Activated naive CD4-positive, alpha-beta T cell treated with anti-CD3 and anti-CD28 coated beads for 36 hours (primary cell): ENCODE measurements at regions not wholly inside any gene's neighbourhood (a gene's known extent, or its start where the extent isn't known, plus 50 kb on each side); places are given as distances from the start of the nearest gene placed in this dataset.
"Not testable (repeated sequence)": the region's sequence is repeated elsewhere in the genome, so short reads cannot be mapped to it uniquely, and the experiment has no call there.

Experiments
- CTCF ChIA-PET: fragments of 350-600 bp; sonication (Branson Sonifier 250); formaldehyde crosslinking; loops from one replicate; lab custom pipeline; 2021; ENCODE audit warnings: antibody characterized with exemption; lab: Charles Lee
- DNase-seq: peaks from one replicate; pipeline ENCODE4 v3.0.0-alpha.2; 2020
- H3K27ac Mint-ChIP-seq: one replicate; pipeline ENCODE4 v1.8.0; 2021; ENCODE audit warnings: mild to moderate bottlenecking, mixed read lengths
- H3K27me3 Mint-ChIP-seq: one replicate; pipeline ENCODE4 v1.8.0; 2021; ENCODE audit warnings: low read depth, mixed read lengths
- H3K36me3 Mint-ChIP-seq: one replicate; pipeline ENCODE4 v1.8.0; 2021; ENCODE audit warnings: low read depth, mixed read lengths
- H3K4me1 Mint-ChIP-seq: one replicate; pipeline ENCODE4 v1.8.0; 2021; ENCODE audit warnings: low read depth, mixed read lengths
- H3K4me3 Mint-ChIP-seq: one replicate; pipeline ENCODE4 v1.8.0; 2021; ENCODE audit warnings: mild to moderate bottlenecking, moderate library complexity, mixed read lengths
- H3K9me3 Mint-ChIP-seq: one replicate; pipeline ENCODE4 v1.8.0; 2021; ENCODE audit warnings: mixed read lengths
- intact Hi-C: fragments of 100-400 bp; cut with micrococcal nuclease; formaldehyde crosslinking; loops from one replicate; pipeline ENCODE4 v1.15.1; 2023

DNA sequence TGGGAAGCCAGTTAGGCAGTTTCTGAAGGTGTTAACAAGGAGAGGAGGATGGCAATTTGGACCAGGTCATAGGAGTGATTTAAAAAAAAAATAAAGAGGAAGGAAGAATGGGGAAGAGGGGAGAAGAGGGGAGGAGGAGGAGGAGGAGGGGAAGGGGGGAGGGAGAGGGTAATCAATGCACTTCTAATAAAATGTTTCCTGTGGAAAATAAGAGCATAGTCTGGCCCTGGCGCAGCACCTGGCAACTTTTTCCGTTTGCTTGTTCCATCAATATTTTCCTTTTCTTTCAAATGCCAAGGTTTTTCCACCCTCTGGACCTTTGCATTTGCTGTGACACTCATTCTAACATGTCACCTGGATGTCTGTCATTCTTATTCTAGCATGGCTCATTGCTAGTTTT is 308.2 kb downstream of the PPP1R3A start:
- Mint-ChIP-seq H3K4me1 (no peaks in the 10 kb centered on the region), H3K27me3 (no peaks in the 10 kb centered on the region), H3K9me3 (no peaks in the 10 kb centered on the region), H3K27ac (no peak overlapping the region), H3K36me3 (no peaks in the 10 kb centered on the region), H3K4me3 (no peak overlapping the region)
- CTCF ChIA-PET = no interaction called here
- no peak for DNase-seq
- intact Hi-C loops = loop anchor here (10.0 kb wide), 1 partner anchor 56 kb away; no protein-coding TSS in a partner anchor

DNA sequence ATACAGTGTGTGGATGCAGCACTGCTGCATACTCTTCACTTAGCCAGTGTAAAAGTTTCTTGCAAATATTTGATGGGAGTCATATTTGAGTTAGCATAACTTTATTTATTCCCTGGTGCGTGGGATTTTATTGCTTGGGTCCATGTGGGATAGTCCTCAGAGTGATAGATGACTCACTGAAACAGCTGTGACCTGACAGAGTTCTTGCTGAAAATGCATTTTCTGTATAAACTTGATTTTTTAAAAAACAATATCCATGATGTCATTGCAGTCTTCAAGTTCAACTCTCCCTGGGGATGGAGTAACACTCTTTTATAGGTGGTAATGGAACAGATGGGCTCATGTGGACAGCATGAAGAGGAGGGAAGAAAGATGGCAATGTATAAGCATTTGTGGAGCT is 310.0 kb downstream of the PPP1R3A start:
- intact Hi-C loops = no loop called here
- CTCF ChIA-PET = no interaction called here
- Mint-ChIP-seq H3K4me1 (no peaks in the 10 kb centered on the region), H3K27me3 (no peaks in the 10 kb centered on the region), H3K36me3 (no peaks in the 10 kb centered on the region), H3K27ac (no peak overlapping the region), H3K4me3 (no peak overlapping the region), H3K9me3 (no peaks in the 10 kb centered on the region)
- no peak for DNase-seq

DNA sequence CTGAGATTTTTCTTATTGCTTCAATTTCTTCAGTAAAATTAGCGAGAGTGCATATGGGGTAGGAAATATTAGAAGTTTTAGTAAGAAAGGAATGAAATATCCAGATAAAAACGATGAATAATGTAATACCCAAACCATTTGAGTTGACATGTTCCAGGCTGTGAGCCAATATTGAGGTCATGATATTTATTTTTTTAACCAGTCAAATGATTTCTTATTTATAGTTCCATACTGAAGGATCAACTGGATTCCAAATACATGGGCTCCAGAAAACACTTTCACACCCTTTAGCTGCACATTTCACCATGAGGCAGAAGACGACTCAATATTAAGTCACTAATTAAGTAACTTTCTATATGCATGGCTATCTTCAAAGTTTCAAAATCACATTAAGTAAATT is 312.5 kb downstream of the PPP1R3A start:
- intact Hi-C loops = no loop called here
- CTCF ChIA-PET = no interaction called here
- no peaks in the 10 kb centered on the region for H3K27me3 Mint-ChIP-seq
- no peaks in the 10 kb centered on the region for H3K36me3 Mint-ChIP-seq
- DNase-seq = no peak
- H3K4me3 Mint-ChIP-seq = no peak overlapping the region
- no peak overlapping the region for H3K27ac Mint-ChIP-seq
- no peaks in the 10 kb centered on the region for H3K4me1 Mint-ChIP-seq
- peaks cover 2% of the 10 kb centered on the region for H3K9me3 Mint-ChIP-seq

DNA sequence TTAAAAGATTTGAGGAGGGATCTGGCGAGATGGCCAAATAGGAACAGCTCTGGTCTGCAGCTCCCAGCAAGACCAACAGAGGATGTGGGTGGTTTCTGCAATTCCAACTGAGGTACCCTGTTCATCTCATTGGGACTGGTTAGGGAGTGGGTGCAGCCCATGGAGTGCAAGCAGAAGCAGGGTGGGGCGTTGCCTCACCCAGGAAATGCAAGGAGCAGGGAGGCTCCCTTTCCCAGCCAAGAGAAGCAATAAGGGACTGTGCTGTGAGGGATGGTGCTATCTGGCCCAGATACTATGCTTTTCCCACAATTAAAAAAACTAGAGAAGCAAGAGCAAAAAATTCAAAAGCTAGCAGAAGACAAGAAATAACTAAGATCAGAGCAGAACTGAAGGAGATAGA is 318.4 kb downstream of the PPP1R3A start:
- H3K4me3 Mint-ChIP-seq, H3K27ac Mint-ChIP-seq, H3K9me3 Mint-ChIP-seq, H3K4me1 Mint-ChIP-seq, H3K27me3 Mint-ChIP-seq, DNase-seq, intact Hi-C loops, CTCF ChIA-PET, H3K36me3 Mint-ChIP-seq: not testable (repeated sequence)

DNA sequence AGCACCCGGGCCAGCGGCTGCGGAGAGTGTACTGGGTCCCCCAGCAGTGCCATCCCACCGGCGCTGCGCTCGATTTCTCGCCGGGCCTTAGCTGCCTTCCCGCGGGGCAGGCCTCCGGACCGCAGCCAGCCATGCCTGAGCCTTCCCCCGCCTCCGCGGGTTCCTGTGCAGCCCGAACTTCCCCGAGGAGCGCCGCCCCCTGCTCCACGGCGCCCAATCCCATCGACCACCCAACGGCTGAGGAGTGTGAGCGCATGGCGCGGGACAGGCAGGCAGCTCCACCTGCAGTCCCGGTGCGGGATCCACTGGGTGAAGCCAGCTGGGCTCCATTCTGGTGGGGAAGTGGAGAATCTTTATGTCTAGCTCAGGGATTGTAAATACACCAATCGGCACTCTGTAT is 325.4 kb downstream of the PPP1R3A start:
- H3K9me3 Mint-ChIP-seq, DNase-seq, H3K4me3 Mint-ChIP-seq, CTCF ChIA-PET, H3K36me3 Mint-ChIP-seq, H3K27me3 Mint-ChIP-seq, H3K27ac Mint-ChIP-seq, intact Hi-C loops, H3K4me1 Mint-ChIP-seq: not testable (repeated sequence)

DNA sequence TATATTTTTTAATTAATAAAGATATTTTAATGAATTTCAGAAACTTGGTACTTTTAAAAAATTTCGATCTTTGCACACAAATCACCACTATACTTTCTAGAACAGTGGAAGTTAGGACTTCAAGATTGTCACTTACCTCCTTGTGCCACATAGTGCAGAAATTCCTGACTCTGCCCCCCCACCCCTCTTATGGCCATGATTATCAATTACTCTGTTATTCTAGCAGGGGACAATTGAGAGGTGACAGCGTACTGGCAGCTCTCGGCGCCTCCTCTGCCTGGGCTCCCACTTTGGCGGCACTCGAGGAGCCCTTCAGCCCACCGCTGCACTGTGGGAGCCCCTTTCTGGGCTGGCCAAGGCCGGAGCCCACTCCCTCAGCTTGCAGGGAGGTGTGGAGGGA is 325.9 kb downstream of the PPP1R3A start:
- H3K4me3 Mint-ChIP-seq, H3K27me3 Mint-ChIP-seq, DNase-seq, H3K4me1 Mint-ChIP-seq, intact Hi-C loops, CTCF ChIA-PET, H3K36me3 Mint-ChIP-seq, H3K9me3 Mint-ChIP-seq, H3K27ac Mint-ChIP-seq: not testable (repeated sequence)

DNA sequence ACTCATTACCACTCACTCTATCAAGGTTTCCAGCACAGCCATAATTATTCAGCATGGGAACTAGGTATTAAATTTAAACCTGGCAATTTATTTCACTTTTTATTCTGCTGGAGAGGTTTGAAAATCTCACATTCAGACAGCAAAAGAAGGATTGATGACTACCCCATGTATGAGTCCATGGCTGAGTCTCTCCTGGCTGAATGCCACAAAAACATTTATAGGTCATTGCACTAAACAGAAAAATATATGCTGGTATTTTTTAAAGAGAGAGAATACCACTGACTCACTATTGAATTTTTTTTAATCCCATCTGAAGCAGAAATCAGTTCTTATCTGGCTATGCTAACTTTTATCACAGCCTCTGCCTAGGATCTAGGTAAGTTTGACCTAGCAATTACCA is 336.3 kb downstream of the PPP1R3A start:
- Mint-ChIP-seq H3K36me3 (no peaks in the 10 kb centered on the region), H3K27me3 (no peaks in the 10 kb centered on the region), H3K9me3 (no peaks in the 10 kb centered on the region), H3K4me3 (no peak overlapping the region), H3K4me1 (no peaks in the 10 kb centered on the region), H3K27ac (no peak overlapping the region)
- DNase-seq = no peak
- intact Hi-C loops = no loop called here
- CTCF ChIA-PET = no interaction called here

DNA sequence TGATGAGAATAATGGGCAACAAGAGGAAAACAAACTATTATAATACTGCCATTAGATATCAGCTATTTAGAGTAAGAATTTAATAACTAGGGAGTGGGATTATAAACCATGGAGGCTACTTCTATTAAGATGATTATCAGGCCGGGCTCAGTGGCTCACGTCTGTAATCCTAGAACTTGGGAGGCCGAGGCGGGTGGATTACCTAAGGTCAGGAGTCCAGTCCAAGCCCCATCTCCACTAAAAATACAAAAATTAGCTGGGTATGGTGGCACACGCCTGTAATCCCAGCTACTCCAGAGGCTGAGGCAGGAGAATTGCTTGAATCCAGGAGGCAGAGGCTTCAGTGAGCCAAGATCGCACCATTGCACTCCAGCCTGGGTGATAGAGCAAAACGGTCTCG is 355.6 kb downstream of the PPP1R3A start:
- H3K27ac Mint-ChIP-seq, H3K36me3 Mint-ChIP-seq, DNase-seq, H3K9me3 Mint-ChIP-seq, H3K4me3 Mint-ChIP-seq, H3K4me1 Mint-ChIP-seq, CTCF ChIA-PET, intact Hi-C loops, H3K27me3 Mint-ChIP-seq: not testable (repeated sequence)

DNA sequence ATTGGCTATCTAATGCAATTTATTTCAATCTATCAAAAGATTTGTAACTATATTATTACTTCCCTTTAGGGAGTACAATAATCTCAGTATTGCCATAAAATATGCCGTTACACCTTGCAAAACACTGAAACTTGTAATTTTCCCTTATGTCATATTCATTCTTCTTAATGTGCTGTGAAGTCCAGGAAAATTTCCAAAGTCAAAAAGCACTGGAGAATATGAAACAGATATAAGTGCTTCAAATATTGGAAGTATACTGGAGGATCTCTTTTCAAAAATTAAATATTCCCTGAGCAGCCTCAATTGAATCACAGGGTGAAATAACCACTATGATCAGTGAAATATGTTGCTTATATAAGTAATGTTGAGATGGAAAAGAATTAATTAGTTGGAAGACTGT is 356.0 kb downstream of the PPP1R3A start:
- CTCF ChIA-PET = no interaction called here
- Mint-ChIP-seq H3K27me3 (no peaks in the 10 kb centered on the region), H3K27ac (no peak overlapping the region), H3K4me1 (no peaks in the 10 kb centered on the region), H3K36me3 (no peaks in the 10 kb centered on the region), H3K9me3 (no peaks in the 10 kb centered on the region), H3K4me3 (no peak overlapping the region)
- intact Hi-C loops = no loop called here
- DNase-seq = no peak

DNA sequence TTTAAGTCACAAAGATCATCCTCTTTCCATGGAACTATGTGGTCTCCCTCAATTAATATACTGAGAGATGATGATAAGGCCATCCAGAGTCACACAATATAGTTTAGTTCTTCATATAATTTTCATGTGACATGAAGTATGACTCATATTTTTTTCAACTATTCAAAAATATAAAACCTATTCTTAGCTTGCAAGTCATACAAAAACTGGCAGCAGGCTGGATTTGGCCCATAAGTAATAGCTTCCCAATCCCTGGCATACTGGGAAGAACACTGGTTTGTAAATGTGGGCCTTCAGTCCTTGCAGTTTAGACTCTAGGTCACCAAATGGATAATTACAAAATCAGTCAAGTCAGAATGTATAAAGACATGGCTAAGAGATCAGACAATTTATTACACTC is 356.6 kb downstream of the PPP1R3A start:
- no peaks in the 10 kb centered on the region for H3K9me3 Mint-ChIP-seq
- H3K4me1 Mint-ChIP-seq = no peaks in the 10 kb centered on the region
- CTCF ChIA-PET = no interaction called here
- no peak for DNase-seq
- H3K27ac Mint-ChIP-seq = no peak overlapping the region
- H3K4me3 Mint-ChIP-seq = no peak overlapping the region
- intact Hi-C loops = no loop called here
- no peaks in the 10 kb centered on the region for H3K27me3 Mint-ChIP-seq
- H3K36me3 Mint-ChIP-seq = no peaks in the 10 kb centered on the region

DNA sequence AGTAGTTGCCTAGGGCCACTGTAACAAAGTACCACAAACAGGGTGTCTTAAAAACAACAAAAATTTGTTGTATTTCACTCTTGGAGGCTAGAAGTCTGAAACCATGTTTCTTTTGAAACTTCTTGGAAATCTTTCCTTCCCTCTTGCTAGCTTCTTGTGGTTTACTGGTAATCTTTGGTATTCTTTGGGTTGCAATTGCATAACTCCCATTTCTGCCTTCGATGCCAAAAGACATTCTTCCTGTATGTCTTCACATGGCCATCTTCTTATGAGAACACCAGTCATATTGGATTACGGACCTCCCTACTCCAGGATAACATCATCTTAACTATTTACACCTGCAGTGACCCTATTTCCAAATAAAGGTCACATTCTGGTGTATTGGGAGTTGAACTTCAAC is 357.4 kb downstream of the PPP1R3A start:
- DNase-seq = no peak
- Mint-ChIP-seq H3K27ac (no peak overlapping the region), H3K4me1 (no peaks in the 10 kb centered on the region), H3K27me3 (no peaks in the 10 kb centered on the region), H3K4me3 (no peak overlapping the region), H3K9me3 (no peaks in the 10 kb centered on the region), H3K36me3 (no peaks in the 10 kb centered on the region)
- CTCF ChIA-PET = interaction anchor here (0.6 kb wide), 1 partner anchor 61 kb away, joined by 4 read pairs; no protein-coding TSS in a partner anchor
- intact Hi-C loops = no loop called here

DNA sequence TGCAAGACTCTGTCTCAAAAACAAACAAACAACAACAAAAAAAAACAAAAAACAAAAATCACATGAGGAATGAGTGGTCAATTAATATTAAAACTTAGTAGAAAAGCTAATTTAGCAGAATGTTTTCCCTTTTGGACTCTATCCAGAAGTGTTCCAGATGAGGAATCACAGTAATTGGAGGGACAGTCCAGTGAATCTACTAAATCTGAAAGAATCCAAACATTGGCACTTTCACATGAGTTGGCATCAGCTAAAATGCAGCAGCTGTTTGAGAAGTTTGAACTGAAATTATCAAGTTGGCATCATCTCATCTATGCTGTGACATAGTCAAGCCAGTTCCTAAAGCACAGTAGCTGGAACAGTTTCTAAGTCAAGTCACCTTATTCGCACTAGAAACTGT is 367.8 kb downstream of the PPP1R3A start:
- Mint-ChIP-seq H3K4me3 (no peak overlapping the region), H3K9me3 (peaks cover 2% of the 10 kb centered on the region), H3K4me1 (no peaks in the 10 kb centered on the region), H3K27me3 (no peaks in the 10 kb centered on the region), H3K36me3 (no peaks in the 10 kb centered on the region), H3K27ac (no peak overlapping the region)
- CTCF ChIA-PET = no interaction called here
- intact Hi-C loops = loop anchor here (10.0 kb wide), 1 partner anchor 64 kb away; no protein-coding TSS in a partner anchor
- DNase-seq = no peak

DNA sequence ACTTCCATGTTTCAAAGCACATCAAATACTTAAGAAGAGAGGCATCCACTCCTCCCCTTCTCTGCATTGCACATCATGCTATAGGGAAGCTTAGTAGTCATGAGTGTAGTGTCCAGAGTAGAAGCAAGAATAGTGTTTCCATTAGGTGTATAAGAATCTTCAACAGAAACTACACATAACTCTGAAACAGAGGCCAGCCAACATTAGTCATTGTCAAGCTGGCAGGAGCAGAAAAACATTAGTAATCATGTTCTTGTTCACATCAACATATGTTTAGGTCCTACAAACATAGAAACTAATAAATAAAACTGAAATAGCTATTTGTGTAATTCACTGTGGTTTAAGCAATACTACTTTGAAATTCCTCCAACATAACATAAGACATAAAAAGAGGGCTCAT is 370.2 kb downstream of the PPP1R3A start:
- no peak for DNase-seq
- H3K9me3 Mint-ChIP-seq = peaks cover 2% of the 10 kb centered on the region
- H3K4me1 Mint-ChIP-seq = no peaks in the 10 kb centered on the region
- H3K4me3 Mint-ChIP-seq = no peak overlapping the region
- H3K36me3 Mint-ChIP-seq = no peaks in the 10 kb centered on the region
- CTCF ChIA-PET = no interaction called here
- H3K27me3 Mint-ChIP-seq = no peaks in the 10 kb centered on the region
- no peak overlapping the region for H3K27ac Mint-ChIP-seq
- intact Hi-C loops = no loop called here

DNA sequence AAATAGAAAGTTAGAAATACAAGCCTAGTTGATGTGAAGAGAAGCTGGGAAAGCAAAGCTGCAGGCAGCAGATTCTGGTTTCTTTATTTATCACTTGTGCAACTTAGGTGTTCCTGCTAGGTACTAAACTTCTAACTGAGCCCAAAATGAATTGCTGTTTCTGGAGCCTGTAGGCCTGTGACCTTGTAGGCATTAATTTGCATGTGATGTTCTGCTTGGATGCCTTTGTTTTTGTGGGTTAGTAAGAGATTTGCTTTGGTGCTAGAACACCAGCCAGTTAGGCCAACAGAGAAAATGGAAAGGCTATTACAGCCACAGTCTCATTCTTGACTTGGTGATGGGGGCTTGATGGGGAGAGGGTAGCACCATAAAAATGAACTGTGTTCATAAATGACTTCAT is 370.7 kb downstream of the PPP1R3A start:
- Mint-ChIP-seq H3K4me3 (no peak overlapping the region), H3K36me3 (no peaks in the 10 kb centered on the region), H3K9me3 (no peaks in the 10 kb centered on the region), H3K4me1 (no peaks in the 10 kb centered on the region), H3K27ac (no peak overlapping the region), H3K27me3 (no peaks in the 10 kb centered on the region)
- CTCF ChIA-PET = no interaction called here
- intact Hi-C loops = no loop called here
- DNase-seq = no peak
